ENCODE measurements at regions not wholly inside any gene's neighbourhood (a gene's known extent, or its start where the extent isn't known, plus 50 kb on each side); places are given as distances from the start of the nearest gene placed in this dataset.

GRCh38 chr13:70253411-70253810, 145.2 kb upstream of the KLHL1 start:
- Histone ChIP-seq H3K27me3 (no peaks in the 10 kb centered on the region), H3K36me3 (replicated peaks in 1 of 2; ENCODE audit: insufficient read depth in 1 of 2, low read depth in 2 of 2) (no peaks in the 10 kb centered on the region), H3K27ac (no peak overlapping the region), H3K9me3 (no peaks in the 10 kb centered on the region), H3K4me3 (no peak overlapping the region), H3K4me1 (no peaks in the 10 kb centered on the region)
- no peak for ATAC-seq
- intact Hi-C loops (cut with DNase I), result no loop called here
- no peak for TF ChIP-seq POLR2A (IDR thresholded peaks at IDR 0.05)
- WGBS, 2 donors, result 43 to 51% methylated on average over 2 of the region's 2 CpGs
- no peak for DNase-seq

DNA sequence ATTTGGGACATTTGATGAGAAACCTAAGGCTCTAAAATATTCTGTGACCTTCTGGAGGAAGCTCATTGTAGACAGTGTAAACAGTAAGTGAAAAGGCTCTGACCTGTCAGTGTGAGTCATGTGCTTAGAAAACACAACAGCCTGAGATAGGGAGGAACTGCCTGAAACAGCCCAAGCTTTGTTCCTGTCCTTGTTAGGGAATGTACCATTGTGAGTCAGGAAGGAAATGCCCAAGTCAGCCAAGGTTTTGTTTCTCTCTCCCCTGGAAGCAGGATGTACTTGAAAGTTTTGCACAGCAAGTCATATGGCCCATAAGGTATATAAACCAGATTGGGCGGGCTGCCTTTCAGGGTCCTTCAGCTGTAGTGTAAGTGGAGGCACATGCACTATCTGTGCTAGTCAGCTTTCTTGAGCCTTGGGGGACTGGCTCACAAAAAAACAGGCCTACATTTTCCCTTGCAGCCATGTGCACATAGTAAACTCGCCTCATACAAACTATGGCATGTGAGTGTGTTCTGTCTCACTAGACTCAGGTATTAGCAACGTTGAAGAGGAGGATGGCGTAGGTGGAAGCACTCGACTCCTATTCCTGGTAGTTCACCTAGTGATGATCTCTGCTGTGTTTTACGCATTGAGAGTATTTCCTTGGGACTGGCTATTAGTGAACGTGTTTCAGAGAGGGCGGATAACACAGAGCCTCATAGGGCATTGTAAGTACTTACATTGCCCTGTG, 141.2 kb upstream of the KLHL1 start:
- intact Hi-C loops (cut with DNase I), result no loop called here
- ATAC-seq (peak; percentile 52), DNase-seq (no peak)
- H3K36me3 ChIP-seq (replicated peaks in 1 of 2; ENCODE audit: insufficient read depth in 1 of 2, low read depth in 2 of 2), result no peaks in the 10 kb centered on the region
- 91 to 92% methylated on average over 8 of the region's 8 CpGs for WGBS, 2 donors
- no peak for TF ChIP-seq POLR2A (IDR thresholded peaks at IDR 0.05)
- TF ChIP-seq, protein P1, sequence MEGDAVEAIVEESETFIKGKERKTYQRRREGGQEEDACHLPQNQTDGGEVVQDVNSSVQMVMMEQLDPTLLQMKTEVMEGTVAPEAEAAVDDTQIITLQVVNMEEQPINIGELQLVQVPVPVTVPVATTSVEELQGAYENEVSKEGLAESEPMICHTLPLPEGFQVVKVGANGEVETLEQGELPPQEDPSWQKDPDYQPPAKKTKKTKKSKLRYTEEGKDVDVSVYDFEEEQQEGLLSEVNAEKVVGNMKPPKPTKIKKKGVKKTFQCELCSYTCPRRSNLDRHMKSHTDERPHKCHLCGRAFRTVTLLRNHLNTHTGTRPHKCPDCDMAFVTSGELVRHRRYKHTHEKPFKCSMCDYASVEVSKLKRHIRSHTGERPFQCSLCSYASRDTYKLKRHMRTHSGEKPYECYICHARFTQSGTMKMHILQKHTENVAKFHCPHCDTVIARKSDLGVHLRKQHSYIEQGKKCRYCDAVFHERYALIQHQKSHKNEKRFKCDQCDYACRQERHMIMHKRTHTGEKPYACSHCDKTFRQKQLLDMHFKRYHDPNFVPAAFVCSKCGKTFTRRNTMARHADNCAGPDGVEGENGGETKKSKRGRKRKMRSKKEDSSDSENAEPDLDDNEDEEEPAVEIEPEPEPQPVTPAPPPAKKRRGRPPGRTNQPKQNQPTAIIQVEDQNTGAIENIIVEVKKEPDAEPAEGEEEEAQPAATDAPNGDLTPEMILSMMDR (IDR thresholded peaks at IDR 0.05), result no peak
- no peaks in the 10 kb centered on the region for H3K27me3 ChIP-seq
- H3K27ac ChIP-seq, result no peak overlapping the region
- no peaks in the 10 kb centered on the region for H3K9me3 ChIP-seq
- H3K4me3 ChIP-seq, result no peak overlapping the region
- H3K4me1 ChIP-seq, result no peaks in the 10 kb centered on the region

GRCh38 chr13:70237131-70237530, 128.9 kb upstream of the KLHL1 start:
- no peaks in the 10 kb centered on the region for H3K36me3 ChIP-seq (replicated peaks in 1 of 2; ENCODE audit: insufficient read depth in 1 of 2, low read depth in 2 of 2)
- H3K27me3 ChIP-seq, result no peaks in the 10 kb centered on the region
- ATAC-seq (no peak), DNase-seq (no peak)
- intact Hi-C loops (cut with DNase I), result no loop called here
- H3K4me3 ChIP-seq, result no peak overlapping the region
- no peak overlapping the region for H3K27ac ChIP-seq
- H3K9me3 ChIP-seq, result no peaks in the 10 kb centered on the region
- H3K4me1 ChIP-seq, result no peaks in the 10 kb centered on the region
- TF ChIP-seq, protein P1 (IDR thresholded peaks at IDR 0.05), result no peak
- no peak for TF ChIP-seq POLR2A (IDR thresholded peaks at IDR 0.05)

DNA sequence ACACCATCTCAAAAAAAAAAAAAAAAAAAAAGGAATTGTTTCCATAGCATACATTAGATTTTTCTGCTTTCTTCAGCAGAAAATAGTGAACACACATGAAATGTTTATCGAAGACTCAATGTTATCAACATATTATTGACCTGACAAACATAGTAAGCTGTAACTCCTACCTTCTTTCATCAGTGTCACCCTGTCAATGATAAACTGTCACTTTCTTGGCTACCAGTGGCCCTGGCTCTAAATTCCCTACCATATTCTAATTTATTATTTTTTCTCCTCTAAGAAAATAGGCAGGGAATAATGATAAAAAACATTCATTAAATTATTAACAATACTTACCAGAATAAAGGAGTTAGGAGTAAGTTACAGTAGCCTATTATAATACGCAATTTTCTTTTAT, 127.3 kb upstream of the KLHL1 start:
- H3K27ac ChIP-seq, result no peak overlapping the region
- ATAC-seq (no peak), DNase-seq (no peak)
- H3K4me3 ChIP-seq, result no peak overlapping the region
- 68% methylated on average over 2 of the region's 2 CpGs for WGBS, 2 donors
- H3K36me3 ChIP-seq (replicated peaks in 1 of 2; ENCODE audit: insufficient read depth in 1 of 2, low read depth in 2 of 2), result no peaks in the 10 kb centered on the region
- intact Hi-C loops (cut with DNase I), result no loop called here
- no peaks in the 10 kb centered on the region for H3K9me3 ChIP-seq
- H3K27me3 ChIP-seq, result no peaks in the 10 kb centered on the region
- no peak for TF ChIP-seq POLR2A (IDR thresholded peaks at IDR 0.05)
- TF ChIP-seq, protein P1 (IDR thresholded peaks at IDR 0.05), result no peak
- H3K4me1 ChIP-seq, result no peaks in the 10 kb centered on the region

- Histone ChIP-seq H3K9me3 (no peaks in the 10 kb centered on the region), H3K27me3 (no peaks in the 10 kb centered on the region), H3K36me3 (replicated peaks in 1 of 2; ENCODE audit: insufficient read depth in 1 of 2, low read depth in 2 of 2) (no peaks in the 10 kb centered on the region), H3K4me3 (no peak overlapping the region), H3K4me1 (no peaks in the 10 kb centered on the region), H3K27ac (no peak overlapping the region)
- ATAC-seq (no peak), DNase-seq (no peak)
- TF ChIP-seq, protein P1 (IDR thresholded peaks at IDR 0.05), result no peak
- TF ChIP-seq POLR2A (IDR thresholded peaks at IDR 0.05), result no peak
- 91 to 93% methylated on average over 6 of the region's 6 CpGs for WGBS, 2 donors
- intact Hi-C loops (cut with DNase I), result no loop called here
Observed at GRCh38 chr13:70223911-70224310, 115.7 kb upstream of the KLHL1 start.
